NCI-H524 treated with DMSO at 0.1 percent for 48 hours (cell line): ENCODE measurements at regions not wholly inside any gene's neighbourhood (a gene's known extent, or its start where the extent isn't known, plus 50 kb on each side); places are given as distances from the start of the nearest gene placed in this dataset.
"Not testable (repeated sequence)": the region's sequence is repeated elsewhere in the genome, so short reads cannot be mapped to it uniquely, and the experiment has no call there.

Experiments
- DNase-seq: peaks from one replicate; lab custom pipeline; 2025; lab: John Stamatoyannopoulos, UW

DNA sequence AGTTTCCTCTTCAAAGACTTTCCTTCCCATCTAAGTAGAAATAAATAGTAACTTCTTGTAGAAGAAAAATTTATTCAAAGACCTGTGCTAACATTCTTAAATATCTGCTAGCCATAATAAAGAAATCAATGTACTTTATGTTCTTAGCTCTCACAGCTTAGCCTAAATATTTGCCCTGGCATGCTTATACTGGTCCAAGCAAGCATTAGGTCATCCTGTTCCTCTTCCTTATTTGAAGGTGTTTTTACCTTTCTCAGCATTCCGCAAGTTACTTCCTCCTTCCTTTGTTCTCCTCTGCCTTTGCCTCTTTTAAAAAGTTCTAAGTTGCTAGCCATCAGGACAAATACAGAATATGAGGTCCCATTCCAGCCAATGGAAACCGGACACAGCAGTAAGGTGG, 623.9 kb downstream of the EPM2A start:
- DNase-seq: not testable (repeated sequence)

DNA sequence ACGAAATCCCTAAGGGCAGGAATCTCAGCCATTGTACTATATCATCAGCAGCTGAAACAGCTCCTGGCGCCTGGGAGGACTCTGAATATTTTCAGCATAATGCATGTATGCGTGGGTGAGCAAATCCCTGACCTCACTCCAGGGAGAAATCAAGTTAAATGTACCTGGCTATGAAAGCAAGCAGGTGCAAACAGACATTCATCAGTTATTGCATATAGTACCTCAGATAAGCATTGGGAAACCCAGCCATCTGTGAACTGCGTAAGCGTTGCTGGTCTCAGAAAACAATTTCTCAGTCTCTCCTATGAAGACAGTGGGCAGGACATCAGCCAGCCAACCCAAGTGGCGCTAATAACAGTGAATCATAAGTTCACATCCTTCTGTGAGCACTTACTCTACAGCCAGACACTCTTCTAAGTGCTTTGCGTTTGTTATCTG, 622.6 kb downstream of the EPM2A start:
- no peak for DNase-seq

DNA sequence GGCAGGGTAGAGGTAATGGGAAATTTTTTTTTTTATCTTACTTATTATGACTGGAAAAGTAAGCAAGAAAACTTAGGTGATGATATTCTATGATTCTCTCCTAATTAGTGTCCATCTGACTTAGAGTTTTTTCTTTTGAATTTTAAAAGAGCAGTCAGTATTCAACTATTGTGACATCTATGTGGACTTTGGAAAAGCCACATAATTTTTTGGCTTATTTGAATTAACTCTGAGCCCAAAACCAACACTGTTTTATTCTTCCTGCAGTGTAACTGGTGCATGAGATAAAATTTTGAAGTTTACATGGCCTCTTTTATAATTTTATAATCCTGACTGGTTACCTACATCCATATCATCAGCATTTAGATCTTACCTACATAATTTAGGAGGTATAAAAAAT, 619.7 kb downstream of the EPM2A start:
- no peak for DNase-seq

DNA sequence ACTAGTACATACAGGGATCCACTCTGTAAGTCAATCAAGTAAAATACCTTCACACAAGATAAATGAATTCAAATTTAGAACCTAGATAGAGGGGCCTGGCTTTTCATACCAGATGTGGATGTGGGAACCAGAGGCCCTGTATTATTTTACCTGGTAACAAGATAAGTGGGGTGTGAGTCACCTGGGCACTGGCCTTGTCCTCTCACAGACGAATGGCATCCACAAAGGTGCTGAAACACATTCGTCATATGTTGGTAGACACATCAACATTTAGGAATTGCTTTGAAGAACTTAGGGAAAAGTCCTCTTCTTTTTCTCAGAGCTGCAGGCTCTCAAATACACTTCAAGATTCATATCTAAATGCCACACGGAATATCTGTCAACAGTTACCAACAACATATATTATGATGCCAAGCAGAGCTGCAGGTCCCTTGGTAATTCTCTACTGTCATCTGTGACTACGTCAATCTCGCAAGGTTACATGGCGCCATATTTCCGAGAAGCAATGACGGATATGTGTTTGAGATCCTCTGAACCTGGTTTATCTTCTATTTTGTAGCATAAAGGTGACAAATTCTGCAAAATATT, 618.6 kb downstream of the EPM2A start:
- no peak for DNase-seq

DNA sequence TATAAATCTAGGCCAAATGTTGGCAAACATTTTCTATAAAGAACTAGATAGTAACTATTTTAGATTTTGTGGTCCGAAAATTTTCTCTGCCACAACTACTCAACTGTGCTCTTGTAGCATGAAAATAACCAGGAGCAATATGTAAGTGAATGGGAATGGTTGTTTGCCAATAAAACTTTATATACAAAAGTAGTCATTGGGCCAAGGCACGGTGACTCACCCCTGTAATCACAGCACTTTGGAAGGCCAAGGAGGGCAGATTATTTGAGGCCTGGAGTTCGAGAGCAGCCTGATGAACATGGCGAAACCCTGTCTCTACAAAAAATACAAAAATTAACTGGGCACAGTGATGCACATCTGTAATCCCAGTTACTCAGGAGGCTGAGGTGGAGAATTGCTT, 617.1 kb downstream of the EPM2A start:
- DNase-seq: no peak

DNA sequence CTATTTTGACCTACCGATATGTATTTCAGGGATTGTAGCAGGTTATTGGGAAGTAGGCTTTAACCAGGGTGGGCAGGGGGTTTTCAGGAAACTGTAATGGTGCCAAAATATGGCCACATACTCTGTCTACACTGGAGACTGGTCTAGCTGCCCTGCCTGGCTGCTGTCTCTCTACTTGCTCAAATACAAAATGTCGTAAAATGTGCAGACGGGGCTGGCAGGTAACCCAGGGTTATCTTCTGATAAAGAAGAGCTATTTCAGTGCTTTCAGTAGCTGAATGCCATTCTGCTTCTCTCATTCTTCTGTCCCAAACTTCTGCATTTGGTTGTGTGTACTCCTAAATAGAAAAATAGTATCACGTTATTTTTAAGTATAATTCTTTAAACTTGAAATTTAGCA, 616.2 kb downstream of the EPM2A start:
- no peak for DNase-seq

DNA sequence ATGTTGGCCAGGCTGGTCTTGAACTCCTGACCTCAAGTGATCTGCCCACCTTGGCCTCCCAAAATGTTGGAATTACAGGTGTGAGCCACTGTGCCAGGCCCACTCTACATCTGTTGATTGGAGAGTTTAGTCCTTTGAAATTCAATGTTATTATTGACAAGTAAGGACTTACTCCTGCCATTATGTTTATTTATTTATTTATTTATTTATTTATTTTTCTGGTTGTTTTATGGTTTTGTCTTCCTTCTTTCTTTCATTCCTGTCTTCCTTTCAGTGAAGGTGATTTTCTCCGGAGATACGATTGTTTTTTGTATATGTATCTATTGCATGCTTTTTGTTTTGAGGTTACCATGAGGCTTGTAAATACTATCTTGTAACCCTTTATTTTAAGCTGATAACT, 602.6 kb downstream of the EPM2A start:
- DNase-seq: no peak

DNA sequence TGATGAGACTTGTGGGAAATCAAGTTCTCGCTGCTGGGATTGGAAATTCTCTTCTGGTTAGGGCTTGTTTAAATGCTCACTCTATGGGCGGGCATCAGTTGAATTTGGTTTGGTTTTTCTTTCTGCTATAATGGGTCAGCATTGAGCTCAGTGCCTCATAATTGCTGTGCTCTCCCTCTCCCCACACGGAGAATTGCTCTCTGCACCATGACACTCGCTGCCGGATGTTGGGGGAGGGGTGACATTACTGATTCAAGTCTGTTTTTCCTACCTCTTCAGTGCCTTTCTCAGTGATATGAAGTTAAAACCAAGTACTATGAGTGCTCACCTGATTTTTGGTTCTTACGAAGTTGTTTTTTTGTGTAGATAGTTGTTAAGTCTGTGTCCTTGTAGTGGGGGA, 599.6 kb downstream of the EPM2A start:
- no peak for DNase-seq

DNA sequence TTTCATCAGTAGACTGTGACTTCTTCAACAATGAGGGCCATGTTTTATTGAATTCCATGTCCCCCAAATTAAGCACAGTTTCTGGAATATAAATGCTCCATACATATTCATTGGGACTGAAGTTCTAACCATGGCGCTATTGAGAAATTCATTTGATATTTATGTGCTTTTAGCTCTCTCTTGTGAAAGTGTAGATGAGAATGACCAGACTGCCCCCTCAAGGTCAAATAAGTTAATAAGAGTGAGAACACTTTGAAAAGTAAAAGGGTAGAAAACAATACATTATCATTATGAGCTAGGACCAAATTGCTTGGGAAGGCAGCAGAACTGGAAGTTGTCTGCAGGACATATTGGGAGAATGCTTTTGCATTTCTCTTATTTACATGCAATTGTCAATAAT, 597.9 kb downstream of the EPM2A start:
- DNase-seq: no peak

DNA sequence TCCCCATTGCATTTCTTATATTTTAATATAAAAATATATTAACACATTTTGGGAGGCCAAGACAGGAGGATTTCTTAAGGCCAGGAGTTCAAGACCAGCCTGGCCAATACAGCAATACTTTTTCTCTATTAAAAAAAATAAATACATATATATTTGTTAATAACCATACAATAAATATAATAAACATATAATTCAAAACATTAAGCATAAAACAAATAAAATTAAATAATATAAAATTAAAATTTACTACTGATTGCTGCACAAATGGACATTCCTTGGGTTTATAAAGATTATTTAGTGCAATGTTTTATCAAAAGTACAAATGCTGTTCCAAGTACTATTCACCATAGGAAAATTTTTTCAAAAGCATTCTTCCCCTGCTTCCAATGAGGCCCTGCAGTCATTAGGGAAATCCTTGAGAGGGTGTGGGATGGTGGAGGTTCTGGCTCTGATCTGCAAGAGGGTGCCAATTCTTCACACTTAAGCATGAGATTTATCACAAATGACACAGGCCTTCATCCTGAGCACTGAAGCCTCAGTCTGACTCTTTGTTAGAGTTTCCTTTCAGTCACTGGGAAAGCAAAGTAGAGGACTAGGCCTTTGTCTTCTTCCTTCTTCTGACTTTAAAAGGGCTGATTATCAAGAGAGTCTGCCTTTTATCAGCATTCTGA, 596.7 kb downstream of the EPM2A start:
- DNase-seq: no peak

DNA sequence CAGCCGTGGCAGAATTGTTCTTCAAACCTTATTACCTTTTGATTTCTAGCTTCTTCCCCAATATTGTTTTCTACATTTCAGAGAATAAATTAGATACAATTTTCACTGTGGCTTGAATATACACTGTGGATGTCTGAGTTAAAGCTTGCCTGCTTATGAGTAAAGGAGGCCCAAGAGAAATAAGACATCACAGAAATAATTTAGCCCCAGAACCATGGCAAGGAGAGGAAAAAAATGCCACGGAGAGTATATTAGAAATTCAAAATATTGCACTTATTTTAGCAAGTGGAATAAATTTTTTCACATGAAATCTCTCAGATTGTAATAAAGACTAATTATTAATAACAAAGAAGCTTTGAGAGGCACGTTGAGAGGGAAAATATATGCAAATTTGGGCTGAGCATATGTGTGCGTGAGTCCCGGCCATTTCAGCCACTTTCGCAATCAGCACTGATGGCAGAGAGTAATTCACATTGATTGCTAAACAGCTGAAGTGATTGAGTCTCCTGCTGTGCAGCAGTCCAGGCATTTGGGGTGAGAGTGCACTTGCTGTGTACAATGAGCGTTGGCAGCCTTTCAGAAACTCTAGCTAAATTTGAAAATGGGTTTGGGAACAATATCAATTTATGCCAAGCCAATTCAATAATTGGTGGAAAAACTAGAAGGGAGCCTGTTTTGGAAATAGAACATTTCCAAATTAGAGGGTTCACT, 596.0 kb downstream of the EPM2A start:
- no peak for DNase-seq

DNA sequence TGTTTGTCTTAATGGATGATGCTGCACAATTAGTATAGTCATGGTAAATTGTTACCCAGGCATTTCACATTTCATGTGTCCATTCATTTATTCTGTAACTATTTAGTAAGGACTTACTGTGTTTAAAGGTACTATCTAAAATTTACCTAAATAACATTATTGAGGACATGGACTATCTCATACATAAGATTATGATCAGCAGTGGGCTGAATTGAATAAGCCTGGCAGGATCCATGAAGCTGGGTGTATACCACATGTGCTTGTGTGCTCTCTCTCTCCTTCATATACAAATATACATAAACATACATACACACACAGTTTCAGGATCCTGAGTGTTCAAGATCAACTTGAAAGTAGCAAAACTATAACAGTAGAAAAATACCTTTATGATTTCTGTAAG, 595.4 kb downstream of the EPM2A start:
- DNase-seq: no peak

DNA sequence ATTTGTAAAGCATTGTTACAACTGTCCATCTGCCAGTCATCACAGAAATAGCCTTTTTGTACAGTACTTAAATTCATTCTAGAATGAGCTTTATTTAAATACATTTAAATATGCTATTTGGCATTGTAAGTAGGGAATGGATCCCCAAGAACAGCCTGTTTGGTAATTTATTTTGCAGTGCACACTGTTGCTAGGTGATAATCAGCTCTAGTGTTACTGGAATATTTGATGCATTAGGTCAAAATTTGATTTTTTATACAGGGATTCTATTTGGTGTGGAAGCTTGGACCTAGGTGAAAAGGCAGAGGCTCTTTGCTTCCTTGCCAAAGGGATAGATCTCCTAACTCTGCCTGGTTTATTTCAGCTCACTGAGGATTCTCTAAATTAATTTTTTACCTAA, 593.7 kb downstream of the EPM2A start:
- DNase-seq: no peak

DNA sequence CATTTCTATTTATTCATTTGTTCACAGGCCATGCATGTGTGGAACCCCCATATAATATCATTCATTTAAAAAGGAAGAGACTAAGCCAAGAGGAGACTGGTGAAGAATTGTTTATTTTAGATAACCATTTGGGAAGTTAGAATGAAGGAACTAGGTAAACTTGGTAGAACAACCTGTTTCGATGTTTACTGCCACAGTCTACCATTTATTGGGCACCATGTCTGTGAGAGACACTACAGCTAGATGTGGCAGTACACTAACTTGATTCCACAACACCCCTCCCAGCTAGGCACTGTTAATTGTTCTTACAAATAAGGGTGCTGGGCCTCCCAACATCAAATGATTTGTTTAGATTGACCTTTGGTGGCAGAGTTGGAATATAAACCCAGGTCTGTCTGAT, 592.4 kb downstream of the EPM2A start:
- no peak for DNase-seq

DNA sequence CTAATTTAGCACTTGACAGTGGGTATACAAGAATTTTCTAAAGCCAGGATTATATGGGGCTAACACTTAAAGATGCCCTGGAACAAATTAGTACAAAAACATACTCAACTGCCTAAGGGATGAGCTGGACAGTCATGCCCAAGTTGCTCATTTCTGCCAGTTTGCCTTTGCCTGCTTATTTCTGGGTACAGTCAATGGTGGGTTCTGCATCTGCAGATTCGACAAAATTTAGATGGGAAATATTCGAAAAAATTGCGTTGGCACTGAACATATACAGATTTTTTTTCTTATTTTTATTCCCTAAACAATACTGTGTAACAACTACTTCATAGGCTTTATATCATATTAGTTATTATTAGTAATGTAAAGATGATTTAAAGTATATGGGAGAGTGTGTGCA, 591.9 kb downstream of the EPM2A start:
- DNase-seq: no peak

DNA sequence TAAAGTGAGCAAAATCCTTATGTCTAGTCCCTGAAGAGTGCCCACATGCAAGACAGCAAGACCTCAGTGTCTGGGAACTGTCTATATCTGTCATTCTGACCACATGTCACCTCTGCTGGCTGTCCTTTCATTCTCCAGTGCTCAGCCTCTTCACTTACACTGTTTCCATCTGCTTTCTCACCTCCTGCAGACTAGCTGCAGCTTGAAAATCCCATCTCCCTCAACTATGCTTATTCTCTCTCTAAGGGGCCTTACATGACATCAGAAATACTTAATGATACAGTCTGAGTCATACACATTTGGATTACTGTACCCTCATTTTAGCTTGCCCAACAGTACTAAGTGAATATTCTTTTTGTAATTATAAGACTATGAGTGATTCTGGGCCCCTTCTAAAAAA, 587.8 kb downstream of the EPM2A start:
- no peak for DNase-seq

DNA sequence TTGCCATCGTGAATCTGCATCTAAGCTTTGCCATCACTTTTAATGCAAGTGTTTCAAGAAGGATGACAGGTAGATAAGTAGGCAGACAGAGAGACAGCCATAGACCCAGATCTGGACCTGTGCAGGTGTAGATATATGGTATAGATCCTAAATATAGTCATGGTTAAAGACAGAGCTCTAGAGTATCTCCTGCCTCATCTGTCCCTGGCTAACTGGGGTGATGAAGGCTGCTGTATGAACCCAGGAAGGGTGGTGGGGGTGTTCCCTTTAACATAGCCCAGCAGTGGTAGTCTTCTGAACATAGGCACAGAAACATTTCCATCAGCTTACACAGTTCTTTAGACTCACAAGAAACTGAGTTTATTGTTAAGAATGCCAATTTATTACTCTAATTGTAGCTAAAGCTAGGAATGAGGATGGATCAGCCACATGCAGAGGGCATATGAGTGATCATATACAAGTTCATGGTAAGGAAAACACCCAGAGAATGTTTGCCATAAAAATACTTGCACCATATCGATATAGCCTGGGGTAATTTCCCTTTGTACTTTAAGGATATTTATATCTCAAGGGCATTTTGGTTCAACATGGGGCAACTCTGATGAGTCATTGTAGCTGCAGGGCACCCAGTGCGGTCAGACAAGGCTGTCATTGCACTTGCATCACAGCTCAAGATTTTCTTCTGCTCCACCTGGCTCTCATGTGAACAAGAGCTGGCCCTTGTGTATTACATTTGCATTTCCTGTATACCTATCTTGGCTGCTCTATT, 587.2 kb downstream of the EPM2A start:
- DNase-seq: no peak

DNA sequence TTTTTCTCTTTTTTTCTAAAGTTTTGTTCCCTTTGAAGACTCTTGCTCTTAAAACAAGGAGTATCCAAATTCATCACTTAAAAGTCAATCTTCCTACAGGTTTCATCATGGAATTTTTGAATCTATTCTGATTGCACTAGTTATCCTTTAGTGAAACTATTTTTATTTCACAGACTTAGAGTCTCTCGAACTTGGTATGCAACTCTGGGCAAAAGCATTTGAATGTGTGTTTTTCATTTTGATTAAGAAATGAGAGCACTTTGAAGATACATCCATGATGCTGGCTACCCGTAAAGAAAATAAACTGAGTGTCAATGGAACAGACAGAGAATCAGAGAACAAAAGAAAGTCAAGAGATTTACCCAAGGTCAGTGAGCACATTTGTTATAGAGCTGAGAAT, 586.5 kb downstream of the EPM2A start:
- DNase-seq: no peak

DNA sequence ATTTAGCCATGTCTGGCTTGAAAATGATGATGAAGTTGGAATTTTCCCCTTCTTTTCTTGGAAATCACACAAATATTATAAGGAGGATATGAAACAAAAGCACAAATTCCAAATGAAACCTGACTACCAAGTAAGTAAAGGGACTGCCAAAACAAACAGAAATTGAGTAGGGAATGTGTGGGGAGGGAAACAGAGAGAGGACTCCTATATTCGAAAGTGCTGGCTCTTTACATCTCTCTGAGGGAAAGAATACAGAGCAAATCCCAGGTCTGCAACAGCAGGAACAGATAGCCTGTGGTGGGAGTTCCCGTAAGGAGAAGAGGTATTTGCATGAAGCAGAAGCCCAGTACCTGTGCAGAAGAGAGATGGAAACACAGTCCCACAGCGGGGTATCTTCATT, 583.7 kb downstream of the EPM2A start:
- DNase-seq: no peak

DNA sequence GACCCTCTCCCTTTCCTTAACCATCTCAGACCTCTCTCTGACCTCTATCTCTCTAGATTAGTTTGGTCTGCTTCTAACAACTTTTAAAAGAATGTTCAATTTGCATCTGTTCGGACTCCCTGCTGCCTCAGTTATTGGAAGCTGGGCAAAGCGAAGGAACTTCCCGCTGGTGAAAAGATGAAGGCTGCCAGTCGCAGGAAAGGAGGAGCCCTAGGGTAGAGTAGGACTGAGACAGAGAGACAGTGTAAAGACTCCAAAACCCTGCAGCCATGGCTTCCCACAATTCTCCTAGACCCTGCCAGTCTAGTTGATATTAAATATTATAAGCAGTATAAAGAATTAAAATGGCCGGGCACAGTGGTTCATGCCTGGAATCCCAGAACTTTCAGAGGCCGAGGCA, 581.8 kb downstream of the EPM2A start:
- no peak for DNase-seq

DNA sequence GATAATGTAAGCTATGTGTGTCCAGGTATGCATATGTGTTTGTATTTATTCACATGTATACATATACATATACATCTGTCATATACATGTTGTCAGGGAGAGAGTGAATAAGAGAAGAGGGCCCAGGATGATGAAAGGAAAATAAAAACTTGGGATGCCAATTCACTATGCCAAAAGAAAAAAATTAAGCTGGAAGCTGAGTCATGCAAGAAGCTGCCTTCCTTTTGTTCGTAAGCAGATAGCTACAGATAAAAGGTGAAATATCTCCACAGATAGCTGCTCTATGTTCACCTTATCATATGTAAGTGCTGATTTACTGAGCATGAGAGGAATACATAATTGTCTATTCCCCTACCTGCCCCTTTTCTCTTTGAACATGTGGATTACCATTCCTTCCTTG, 579.9 kb downstream of the EPM2A start:
- DNase-seq: no peak

DNA sequence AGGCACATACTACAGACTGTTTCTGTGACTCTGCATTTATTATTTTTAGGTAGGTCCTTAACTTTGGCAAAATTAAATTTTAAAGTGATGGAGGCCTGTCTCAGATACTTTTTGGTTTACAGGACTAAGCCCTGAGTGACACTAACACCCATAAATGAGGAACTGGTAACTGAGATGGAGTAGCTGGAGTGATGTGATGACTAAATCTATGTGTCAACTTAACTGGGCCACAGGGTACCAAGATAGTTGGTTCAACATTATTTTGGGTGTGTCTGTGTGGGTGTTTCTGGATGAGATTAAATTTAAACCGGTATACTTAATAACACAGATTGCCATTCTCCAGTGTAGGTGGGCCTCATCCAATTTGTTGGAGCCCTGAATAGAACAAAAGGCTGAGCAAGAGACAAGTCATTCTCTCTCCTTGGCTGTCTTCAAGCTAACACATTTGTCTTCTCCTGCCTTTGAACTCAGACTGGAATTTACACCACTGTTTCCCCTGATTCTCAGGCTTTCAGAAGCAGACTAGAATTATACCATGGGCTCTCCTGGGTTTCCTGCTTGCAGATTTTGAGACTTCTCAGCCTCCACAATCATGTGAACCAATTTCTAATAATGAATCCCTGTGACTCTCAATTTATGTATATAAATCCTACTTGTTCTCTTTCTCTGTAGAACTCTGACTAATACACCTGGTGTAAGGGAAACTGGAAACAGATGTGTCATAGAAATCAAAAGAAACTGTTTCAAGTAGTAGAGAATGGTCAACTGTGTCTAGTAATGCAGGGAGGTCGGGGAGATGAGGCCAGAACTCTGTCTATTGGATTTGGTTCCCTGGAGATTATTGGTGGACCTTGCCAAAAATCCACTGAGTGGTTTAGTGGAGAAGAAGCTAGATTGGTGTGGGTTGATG, 579.2 kb downstream of the EPM2A start:
- no peak for DNase-seq
